VCaP (cell line): ENCODE measurements at regions not wholly inside any gene's neighbourhood (a gene's known extent, or its start where the extent isn't known, plus 50 kb on each side); places are given as distances from the start of the nearest gene placed in this dataset.

ENCODE experiments used
- H3K27ac ChIP-seq: fragments of 450-650 bp; 2 replicates; pipeline ENCODE4 v1.5.1; 2017
- CTCF ChIP-seq: fragments of 450-650 bp; conservative IDR thresholded peaks from 2 replicates; pipeline ENCODE4 v1.5.1; 2017; ENCODE audit warnings: mild to moderate bottlenecking, moderate library complexity

GRCh38 chrX:15983034-15983433 lies 128.4 kb upstream of the AP1S2 start:
- no peak for TF ChIP-seq CTCF

GRCh38 chrX:15977644-15978043 lies 123.0 kb upstream of the AP1S2 start:
- no peak for TF ChIP-seq CTCF
- H3K27ac ChIP-seq = no peak overlapping the region

More at GRCh38 chrX:15983034-15983433, 128.4 kb upstream of the AP1S2 start:
- no peak overlapping the region for H3K27ac ChIP-seq

GRCh38 chrX:15976396-15976795 lies 121.8 kb upstream of the AP1S2 start:
- no peak overlapping the region for H3K27ac ChIP-seq
- TF ChIP-seq CTCF = no peak

GRCh38 chrX:15973946-15974345 lies 119.3 kb upstream of the AP1S2 start:
- H3K27ac ChIP-seq = no peak overlapping the region
- no peak for TF ChIP-seq CTCF

- TF ChIP-seq CTCF = no peak; the same call in 1 of the 2 replicates
- H3K27ac ChIP-seq = no peak overlapping the region
These were observed 118.7 kb upstream of the AP1S2 start for GRCh38 chrX:15973299-15973698.

GRCh38 chrX:15971696-15972095 lies 117.1 kb upstream of the AP1S2 start:
- TF ChIP-seq CTCF = no peak
- H3K27ac ChIP-seq = no peak overlapping the region

GRCh38 chrX:15963858-15964257 lies 109.2 kb upstream of the AP1S2 start:
- H3K27ac ChIP-seq = no peak overlapping the region
- no peak for TF ChIP-seq CTCF

- TF ChIP-seq CTCF = no peak
These were observed 105.6 kb upstream of the AP1S2 start for GRCh38 chrX:15960237-15960636.

More at GRCh38 chrX:15960237-15960636, 105.6 kb upstream of the AP1S2 start:
- H3K27ac ChIP-seq = no peak overlapping the region
